Activated CD8-positive, alpha-beta memory T cell treated with anti-CD3 and anti-CD28 coated beads for 1 hour (primary cell): ENCODE measurements at regions not wholly inside any gene's neighbourhood (a gene's known extent, or its start where the extent isn't known, plus 50 kb on each side); places are given as distances from the start of the nearest gene placed in this dataset.

Experiments used
- DNase-seq, 2 donors: peaks; one replicate each; pipeline ENCODE4 v3.0.0-alpha.2; 2020; ENCODE audit warnings: low read depth in 1 of 2; ENCODE audit errors: extremely low read depth in 1 of 2

- DNase-seq = no peak
Observed at GRCh38 chr14:100658181-100658886, 68.4 kb upstream of the DLK1 start.

GRCh38 chr14:100659345-100660001 lies 67.2 kb upstream of the DLK1 start:
- DNase-seq = no peak

GRCh38 chr14:100660498-100660881 lies 66.2 kb upstream of the DLK1 start:
- no peak for DNase-seq

GRCh38 chr14:100660882-100661635 lies 65.6 kb upstream of the DLK1 start:
- DNase-seq = no peak

GRCh38 chr14:100662879-100663760 lies 63.6 kb upstream of the DLK1 start:
- peak in 1 of 2 donors; percentile 37 for DNase-seq

GRCh38 chr14:100663761-100664052 lies 63.0 kb upstream of the DLK1 start:
- DNase-seq = no peak

GRCh38 chr14:100664231-100664630 lies 62.5 kb upstream of the DLK1 start:
- DNase-seq = no peak

- no peak for DNase-seq
Observed at GRCh38 chr14:100664841-100665510, 61.7 kb upstream of the DLK1 start.

- DNase-seq = no peak
Observed at GRCh38 chr14:100665511-100666032, 61.1 kb upstream of the DLK1 start.

GRCh38 chr14:100666403-100666802 lies 60.3 kb upstream of the DLK1 start:
- DNase-seq = no peak

- DNase-seq = no peak
Observed at GRCh38 chr14:100666851-100667250, 59.8 kb upstream of the DLK1 start.

GRCh38 chr14:100667656-100668055 lies 59.0 kb upstream of the DLK1 start:
- DNase-seq = no peak

- DNase-seq = no peak
Observed at GRCh38 chr14:100668352-100668751, 58.3 kb upstream of the DLK1 start.

GRCh38 chr14:100669011-100669412 lies 57.7 kb upstream of the DLK1 start:
- no peak for DNase-seq

- no peak for DNase-seq
Observed at GRCh38 chr14:100669468-100669867, 57.2 kb upstream of the DLK1 start.

GRCh38 chr14:100670017-100670752 lies 56.5 kb upstream of the DLK1 start:
- no peak for DNase-seq

- DNase-seq = no peak
Observed at GRCh38 chr14:100670753-100671049, 56.0 kb upstream of the DLK1 start.

GRCh38 chr14:100671386-100671901 lies 55.2 kb upstream of the DLK1 start:
- DNase-seq = no peak

GRCh38 chr14:100671906-100672305 lies 54.8 kb upstream of the DLK1 start:
- DNase-seq = no peak
